UCSD-AML1 (cell line): ENCODE measurements at regions not wholly inside any gene's neighbourhood (a gene's known extent, or its start where the extent isn't known, plus 50 kb on each side); places are given as distances from the start of the nearest gene placed in this dataset.

Source experiments
- DNase-seq: peaks from one replicate; lab custom pipeline; 2025; ENCODE audit not compliant: unreplicated experiment; lab: John Stamatoyannopoulos, UW

- no peak for DNase-seq
Measured at GRCh38 chr13:106246242-106246641, 289.2 kb downstream of the EFNB2 start.

GRCh38 chr13:106243011-106243565 lies 292.4 kb downstream of the EFNB2 start:
- no peak for DNase-seq

DNA sequence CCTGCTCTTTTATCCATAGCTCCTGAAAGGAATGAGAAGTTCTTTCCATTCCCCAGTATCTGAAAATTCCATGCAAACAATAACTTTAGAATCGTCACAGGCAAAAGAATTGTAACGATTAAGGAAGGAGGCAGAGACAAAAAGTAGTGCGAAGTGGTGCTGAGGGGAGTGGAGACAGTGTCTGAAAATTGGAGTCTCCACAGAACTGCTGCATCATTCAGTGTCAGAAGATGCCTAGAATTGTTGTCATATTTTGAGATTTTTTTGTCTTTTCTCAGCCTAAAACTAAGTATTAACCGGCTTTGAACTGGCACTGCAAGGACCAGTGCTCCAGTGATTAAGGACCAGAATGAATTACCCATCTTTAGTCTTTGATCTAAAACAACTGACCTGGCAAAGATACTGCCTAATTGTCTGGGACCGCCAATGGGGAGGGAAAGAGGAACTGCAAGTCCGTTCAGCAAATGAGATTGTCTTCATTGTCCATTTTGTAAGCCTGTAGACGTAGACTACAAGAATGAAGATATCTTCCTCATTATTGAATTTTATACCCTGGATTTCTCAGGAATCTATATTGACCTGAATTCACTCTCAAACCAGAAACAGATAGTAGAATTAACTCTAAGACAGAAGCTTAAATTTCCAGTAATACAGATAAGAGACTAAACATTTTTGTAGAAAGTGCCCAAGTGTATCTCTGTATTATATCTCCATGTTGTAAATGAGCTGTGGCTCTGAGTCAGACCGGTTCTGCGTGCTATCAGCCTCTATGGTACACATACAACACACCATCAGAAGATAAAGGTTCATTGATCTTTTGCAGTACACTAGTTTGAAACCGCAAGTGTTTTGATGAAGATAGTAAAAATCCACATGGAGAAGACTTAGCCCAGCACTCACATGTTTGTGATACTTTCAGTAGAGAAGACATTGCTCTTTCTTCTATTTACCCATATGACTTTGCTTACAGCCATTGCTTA lies 293.2 kb downstream of the EFNB2 start:
- no peak for DNase-seq

- no peak for DNase-seq
Measured at GRCh38 chr13:106238690-106239089, 296.8 kb downstream of the EFNB2 start.

- no peak for DNase-seq
Measured at GRCh38 chr13:106234636-106235035, 300.8 kb downstream of the EFNB2 start.

GRCh38 chr13:106233134-106233735 lies 302.2 kb downstream of the EFNB2 start:
- no peak for DNase-seq

- no peak for DNase-seq
Measured at GRCh38 chr13:106232681-106233080, 302.8 kb downstream of the EFNB2 start.

DNA sequence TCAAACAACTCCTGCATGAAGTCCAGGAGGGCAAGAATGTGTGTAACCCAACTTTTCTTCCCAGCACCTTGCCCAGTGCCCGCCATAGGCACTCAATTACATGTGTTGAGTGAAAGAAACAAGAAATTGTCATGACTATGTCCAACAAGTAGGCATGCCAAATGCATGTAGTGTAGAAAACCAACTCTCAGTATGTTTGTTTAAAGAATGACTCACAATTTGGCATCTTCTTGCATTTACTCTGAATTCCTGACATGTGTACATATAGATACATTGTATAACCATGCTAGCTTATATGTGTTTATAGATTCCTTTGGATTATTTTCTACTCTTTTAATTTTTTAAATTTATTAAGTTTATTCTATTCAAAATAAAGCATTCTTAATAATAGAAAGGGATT lies 305.0 kb downstream of the EFNB2 start:
- no peak for DNase-seq

DNA sequence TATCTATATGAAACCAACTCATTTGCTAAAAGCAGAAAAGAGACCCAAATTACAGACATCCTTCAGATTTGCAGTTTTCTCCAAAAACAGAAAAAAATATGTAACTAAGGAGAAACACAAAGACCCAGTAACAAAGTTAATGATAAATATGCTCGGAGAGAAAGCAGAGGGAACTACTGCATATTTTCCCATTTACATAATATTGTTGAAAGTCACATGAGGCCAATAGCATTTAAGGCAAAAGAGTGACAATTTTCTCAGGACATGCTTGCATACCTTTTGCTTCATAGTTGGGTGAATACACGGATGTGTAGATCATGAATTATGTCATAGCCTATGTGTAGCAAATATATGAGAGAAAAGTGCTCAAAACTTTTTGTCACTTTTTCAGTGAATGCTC lies 310.3 kb downstream of the EFNB2 start:
- no peak for DNase-seq

GRCh38 chr13:106220211-106220610 lies 315.3 kb downstream of the EFNB2 start:
- DNase-seq, result no peak

DNA sequence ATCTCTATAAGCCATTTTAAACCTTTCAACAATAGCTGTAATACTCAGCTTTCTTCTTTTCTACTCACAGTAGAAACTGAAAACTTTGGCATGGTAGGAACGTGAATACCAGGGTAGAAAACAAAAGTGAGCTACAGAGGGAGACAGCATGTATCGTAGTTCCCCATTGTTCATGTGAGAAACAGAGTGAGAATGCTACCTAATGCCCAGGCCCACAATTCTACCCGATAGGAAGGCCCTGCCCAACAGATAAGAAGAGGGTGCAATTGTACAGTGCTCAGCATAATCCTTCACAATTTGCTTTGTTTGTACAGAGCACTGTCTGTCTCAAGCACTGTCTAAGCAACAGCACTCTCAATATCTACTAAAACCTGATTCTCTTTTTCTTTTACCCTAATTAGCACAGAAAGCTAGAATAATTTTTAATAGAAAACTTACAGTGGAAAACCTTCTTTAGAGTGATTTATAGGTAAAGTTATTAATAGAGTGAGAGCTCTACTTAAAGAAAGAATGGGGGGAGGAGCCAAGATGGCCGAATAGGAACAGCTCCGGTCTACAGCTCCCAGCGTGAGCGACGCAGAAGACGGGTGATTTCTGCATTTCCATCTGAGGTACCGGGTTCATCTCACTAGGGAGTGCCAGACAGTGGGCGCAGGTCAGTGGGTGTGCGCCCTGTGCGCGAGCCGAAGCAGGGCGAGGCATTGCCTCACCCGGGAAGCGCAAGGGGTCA lies 322.3 kb downstream of the EFNB2 start:
- DNase-seq, result no peak

GRCh38 chr13:106212386-106213010 lies 323.0 kb downstream of the EFNB2 start:
- no peak for DNase-seq

DNA sequence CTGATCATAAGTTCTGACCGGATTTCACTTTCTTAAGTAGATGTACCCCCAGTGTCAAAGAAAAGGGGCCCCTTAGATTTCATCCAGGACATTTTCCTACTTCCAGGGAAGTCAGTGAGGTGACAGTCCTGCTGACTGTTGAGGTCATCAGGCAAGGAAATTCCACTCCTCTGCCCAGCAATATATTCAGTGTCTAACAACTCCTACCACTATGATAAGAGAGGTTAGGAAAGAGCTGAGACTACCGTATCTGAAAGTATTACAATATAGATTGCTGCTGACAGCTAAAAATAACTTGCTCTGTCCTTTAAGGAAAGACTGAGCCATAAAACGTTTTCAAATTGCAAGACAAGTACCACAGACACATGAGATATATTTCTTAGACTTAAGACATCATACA lies 325.1 kb downstream of the EFNB2 start:
- DNase-seq, result no peak

GRCh38 chr13:106205871-106206270 lies 329.6 kb downstream of the EFNB2 start:
- DNase-seq, result no peak

DNA sequence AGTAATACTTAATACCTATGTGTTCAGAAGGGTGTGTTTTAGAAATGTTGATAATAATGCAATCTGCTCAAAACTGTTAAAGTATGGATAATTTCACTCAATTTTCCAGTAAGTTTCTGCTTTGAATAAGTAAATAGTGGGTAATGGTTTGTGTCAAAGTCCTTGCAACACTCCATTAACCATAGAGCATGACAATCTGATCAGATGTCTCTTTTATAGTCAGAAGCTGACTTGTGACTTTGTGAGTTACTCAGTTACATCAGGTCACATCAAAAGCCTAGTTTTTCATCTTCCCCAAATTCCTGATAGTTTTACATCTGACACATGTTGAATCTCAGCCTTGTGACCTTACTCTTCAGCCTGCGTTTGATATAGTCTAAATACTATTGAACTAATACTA lies 338.0 kb downstream of the EFNB2 start:
- no peak for DNase-seq

DNA sequence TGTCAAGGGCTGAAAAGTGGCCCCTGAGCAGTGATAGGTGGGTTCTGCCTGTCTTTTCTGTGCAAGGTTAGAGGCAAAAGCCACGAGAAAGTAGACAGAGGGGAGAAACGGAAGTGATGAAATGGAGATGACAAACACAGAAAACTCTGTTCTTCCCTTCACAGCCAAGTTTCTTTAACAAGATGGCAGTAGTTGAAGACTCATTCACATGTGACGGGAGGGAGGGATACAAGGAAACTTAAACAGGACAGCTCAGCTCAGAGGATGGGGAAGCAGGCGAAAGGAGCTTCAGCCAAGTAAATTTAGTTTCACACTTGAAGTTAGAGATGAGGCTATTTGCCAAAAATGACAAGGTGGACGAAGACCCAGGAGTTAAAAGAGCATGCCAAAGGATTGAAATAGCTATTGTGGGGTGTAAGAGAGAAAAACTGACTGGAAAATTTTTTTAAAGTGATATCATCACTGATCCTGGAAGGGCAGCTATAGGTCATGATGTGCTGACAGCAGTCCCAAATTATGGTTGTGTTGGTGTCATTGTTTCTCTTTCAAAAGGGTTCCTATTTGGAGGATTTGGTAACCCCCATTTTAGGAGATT lies 347.9 kb downstream of the EFNB2 start:
- no peak for DNase-seq

DNA sequence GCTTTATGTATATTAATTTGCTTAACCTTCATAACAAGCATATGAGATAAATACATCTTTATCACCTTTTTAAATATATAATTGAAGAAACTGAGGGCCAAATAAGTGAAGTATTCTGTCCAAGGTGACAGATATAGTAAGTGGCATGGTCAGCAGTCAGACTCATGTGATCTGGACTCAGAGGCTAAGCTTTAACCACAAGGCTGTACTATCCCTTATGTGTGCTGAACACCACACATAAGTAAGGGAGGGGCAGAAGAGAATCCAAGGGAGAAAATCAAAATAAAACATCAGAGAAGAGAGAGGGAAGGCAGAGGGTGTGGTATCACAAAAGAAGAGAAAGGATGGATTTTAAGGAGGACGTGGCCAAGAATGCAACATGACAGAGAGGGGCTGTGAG lies 348.4 kb downstream of the EFNB2 start:
- DNase-seq, result no peak

DNA sequence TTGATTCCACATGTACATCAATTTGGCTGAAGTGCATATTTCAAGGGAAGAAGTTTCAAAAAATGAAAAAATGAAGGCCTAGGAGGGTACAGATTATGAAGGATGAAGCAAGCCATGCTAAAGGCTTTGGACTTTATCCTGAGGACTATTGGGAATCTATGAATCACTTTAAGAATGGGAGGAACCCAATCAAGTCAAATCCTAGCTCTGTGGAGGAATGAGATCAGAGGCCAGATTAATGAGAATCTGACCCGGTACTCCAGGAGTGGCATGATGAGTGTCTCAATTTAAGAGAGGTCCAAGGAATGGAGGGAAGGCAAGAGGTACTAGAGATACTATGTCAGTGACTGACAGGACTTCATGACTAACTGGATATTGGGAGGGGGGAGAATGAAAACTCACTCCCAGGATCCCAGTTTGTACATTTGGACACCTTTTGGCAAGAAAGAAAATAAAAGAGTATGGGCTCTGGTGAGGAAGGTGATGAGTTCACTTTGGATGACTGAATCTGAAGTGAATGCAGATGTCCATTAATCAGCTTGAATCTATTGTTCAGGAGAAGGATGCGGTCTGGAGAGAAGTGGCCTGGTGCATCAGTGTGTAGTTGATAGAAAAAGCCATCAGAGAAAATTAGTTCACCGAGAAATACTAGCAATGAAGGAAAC lies 349.0 kb downstream of the EFNB2 start:
- DNase-seq, result no peak

GRCh38 chr13:106184790-106185189 lies 350.7 kb downstream of the EFNB2 start:
- no peak for DNase-seq

DNA sequence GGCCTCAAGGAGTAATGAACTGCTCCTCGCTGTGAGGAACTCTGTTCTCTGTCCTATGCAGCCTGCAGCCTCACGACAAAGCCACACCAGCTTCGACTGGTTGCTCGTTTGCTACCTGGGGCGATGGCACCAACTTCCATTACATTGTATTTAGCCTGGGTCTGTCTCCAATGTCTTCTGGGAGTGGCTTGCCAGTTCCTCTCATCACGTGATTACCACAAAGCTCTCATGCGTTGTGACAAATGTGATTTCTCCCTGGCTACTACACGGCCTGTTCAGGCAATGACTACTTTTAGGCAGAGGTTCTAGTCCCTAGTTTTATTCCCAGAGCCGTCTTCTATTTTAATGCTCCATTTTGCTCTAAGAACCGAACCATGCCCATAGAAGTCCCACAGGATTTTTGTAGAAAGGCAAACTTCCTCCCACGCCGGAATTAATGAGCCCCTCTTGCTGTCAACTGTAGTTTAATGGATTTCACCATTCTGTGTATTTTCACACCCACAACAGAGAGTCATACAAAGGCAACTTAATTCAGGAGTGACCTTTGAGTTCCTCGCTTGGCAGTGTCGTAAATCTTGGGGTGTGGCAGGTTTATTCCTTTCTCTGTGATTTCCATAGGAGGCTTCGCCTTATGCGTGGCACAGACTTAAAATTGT lies 351.9 kb downstream of the EFNB2 start:
- DNase-seq, result no peak
